A549 (cell line): ENCODE measurements at regions not wholly inside any gene's neighbourhood (a gene's known extent, or its start where the extent isn't known, plus 50 kb on each side); places are given as distances from the start of the nearest gene placed in this dataset.

Experiments
- ATAC-seq, 2 experiments: fragments of 200-7000 bp in 1 of 2; fragments of >200 bp in 1 of 2; cut with Nextera tagmentation in 1 of 2; cut with Tn5 transposase in 1 of 2; 3 replicates each; pipeline versions ENCODE4 v1.8.0 to v1.9.1; 2018 to 2020; ENCODE audit warnings: mild to moderate bottlenecking in 1 of 2, moderate library complexity in 1 of 2
- CTCF ChIA-PET: fragments of 300-600 bp; sonication (Branson Sonifier 250); formaldehyde crosslinking; extraction: SDS; loops from one replicate; lab custom pipeline; 2021; ENCODE audit warnings: antibody characterized with exemption, inconsistent platforms; lab: Yijun Ruan, JAX
- POLR2A ChIA-PET: fragments of 350-600 bp; formaldehyde crosslinking; extraction: SDS; loops from one replicate; lab custom pipeline; 2021; ENCODE audit warnings: antibody characterized with exemption, inconsistent platforms; lab: Yijun Ruan, JAX
- DNase-seq, 2 experiments: peaks; one replicate each; pipeline versions ENCODE4 v3.0.0 to v3.0.0-alpha.2; 2011 to 2016; ENCODE audit warnings: low read depth in 1 of 2, low spot score in 1 of 2
- FAIRE-seq: peaks from 2 replicates; lab custom pipeline; 2011; peaks lifted over from hg19 to GRCh38; lab: Jason Lieb, UNC
- H3K27ac ChIP-seq, 2 experiments: fragments of >200 bp; sonication (Bioruptor Twin); formaldehyde crosslinking; 3 replicates each; pipeline ENCODE4 v1.5.1; 2016 to 2017
- H3K4me1 ChIP-seq: fragments of >200 bp; sonication (Bioruptor Twin); formaldehyde crosslinking; 3 replicates; pipeline ENCODE4 v1.6.1; 2016
- H3K4me2 ChIP-seq: fragments of >200 bp; sonication (Bioruptor Twin); formaldehyde crosslinking; 3 replicates; pipeline ENCODE4 v1.6.1; 2016
- H3K4me3 ChIP-seq: fragments of >200 bp; sonication (Bioruptor Twin); formaldehyde crosslinking; 3 replicates; pipeline ENCODE4 v1.5.1; 2016
- H3K9me3 ChIP-seq: fragments of >200 bp; sonication (Bioruptor Twin); formaldehyde crosslinking; 3 replicates; pipeline ENCODE4 v1.6.1; 2016
- CBX8 ChIP-seq: fragments of 200-600 bp; sonication (generic); IDR thresholded peaks from 2 replicates; pipeline ENCODE4 v1.6.1; 2016
- EP300 ChIP-seq, 2 experiments: fragments of >200 bp; sonication (Bioruptor Twin); formaldehyde crosslinking; IDR thresholded peaks; 2 replicates in 1 of 2; 3 replicates in 1 of 2; pipeline ENCODE4 v1.6.1; 2016 to 2017
- FOXS1 ChIP-seq: fragments of 250-450 bp; sonication (Bioruptor Pico); IDR thresholded peaks from 2 replicates; pipeline ENCODE4 v1.5.0; 2020; ENCODE audit warnings: mild to moderate bottlenecking, moderate library complexity
- GATA3 ChIP-seq: IDR thresholded peaks from 2 replicates; pipeline ENCODE4 v1.6.1; 2012; ENCODE audit warnings: borderline replicate concordance
- JUN ChIP-seq, 2 experiments: fragments of >200 bp; sonication (Bioruptor Twin); formaldehyde crosslinking; IDR thresholded peaks; 2 replicates in 1 of 2; 3 replicates in 1 of 2; pipeline ENCODE4 v1.6.1; 2016 to 2017
- JUNB ChIP-seq: fragments of >200 bp; sonication (Bioruptor Twin); formaldehyde crosslinking; IDR thresholded peaks from 2 replicates; pipeline ENCODE4 v1.6.1; 2016
- KDM1A ChIP-seq: fragments of 200-600 bp; sonication (generic); IDR thresholded peaks from 2 replicates; pipeline ENCODE4 v1.6.1; 2016; ENCODE audit warnings: low read depth, mild to moderate bottlenecking
- NFE2L2 ChIP-seq: fragments of 150-350 bp; conservative IDR thresholded peaks from 2 replicates; pipeline ENCODE4 v1.6.1; 2014; ENCODE audit warnings: low read length
- NPAS2 ChIP-seq: fragments of 250-450 bp; sonication (Bioruptor Pico); IDR thresholded peaks from 2 replicates; pipeline ENCODE4 v1.8.0; 2022; ENCODE audit warnings: mild to moderate bottlenecking, moderate library complexity, borderline replicate concordance
- POLR2AphosphoS2 ChIP-seq: conservative IDR thresholded peaks from 2 replicates; pipeline ENCODE4 v1.6.1; 2012; ENCODE audit warnings: low read length, improper control_type of control experiment, inconsistent platforms
- RAD21 ChIP-seq, 2 experiments: fragments of >200 bp in 1 of 2; sonication (Bioruptor Twin) in 1 of 2; formaldehyde crosslinking in 1 of 2; IDR thresholded peaks in 1 of 2; conservative IDR thresholded peaks in 1 of 2; 2 replicates in 1 of 2; 3 replicates in 1 of 2; pipeline ENCODE4 v1.6.1; 2012 to 2018; ENCODE audit warnings: inconsistent platforms in 1 of 2
- RFX5 ChIP-seq: fragments of 450-650 bp; IDR thresholded peaks from 2 replicates; pipeline ENCODE4 v1.7.1; 2014; ENCODE audit warnings: antibody characterized with exemption, mild to moderate bottlenecking, moderate library complexity
- SMC3 ChIP-seq: fragments of >200 bp; sonication (Bioruptor Twin); formaldehyde crosslinking; IDR thresholded peaks from 3 replicates; pipeline ENCODE4 v1.6.1; 2018; ENCODE audit warnings: inconsistent platforms
- ZC3H11A ChIP-seq: fragments of 450-650 bp; IDR thresholded peaks from 2 replicates; pipeline ENCODE4 v1.6.1; 2014; ENCODE audit warnings: antibody characterized with exemption, mild to moderate bottlenecking
- ZNF302 ChIP-seq: fragments of 250-450 bp; sonication (Bioruptor Pico); IDR thresholded peaks from 2 replicates; pipeline ENCODE4 v1.9.0; 2021; ENCODE audit warnings: inconsistent platforms, mild to moderate bottlenecking, moderate library complexity
- WGBS: methylation state at CpG from one replicate; pipeline ENCODE4 v1.1.6; 2017; ENCODE audit errors: missing lambda C conversion rate; 5-methylcytosine and 5-hydroxymethylcytosine counted together
- TF ChIP-seq, protein P1 (sequence below): fragments of >200 bp; sonication (Bioruptor Twin); formaldehyde crosslinking; IDR thresholded peaks from 2 replicates; pipeline ENCODE4 v1.6.1; 2016
- TF ChIP-seq, protein P2 (sequence below): IDR thresholded peaks from 2 replicates; pipeline ENCODE4 v1.6.1; 2012; ENCODE audit warnings: low read depth, borderline replicate concordance
- TF ChIP-seq, protein P3 (sequence below): IDR thresholded peaks from 2 replicates; pipeline ENCODE4 v1.6.1; 2012

GRCh38 chr17:73944366-73944765 is 259.1 kb upstream of the RPL38 start:
- no peak for ATAC-seq
- 58% methylated on average over 5 of the region's 5 CpGs for WGBS
- no peaks in the 10 kb centered on the region for H3K9me3 ChIP-seq
- no peak overlapping the region for H3K27ac ChIP-seq
- POLR2A ChIA-PET, result no interaction called here
- FAIRE-seq, result no peak
- CTCF ChIA-PET, result interaction anchor here (1.1 to 1.2 kb wide), 2 partner anchors 8 to 15 kb away, joined by 3 read pairs; no protein-coding TSS in a partner anchor
- no peak overlapping the region for H3K4me2 ChIP-seq
- DNase-seq, result no peak
- H3K4me3 ChIP-seq, result no peak overlapping the region
- no peak for TF ChIP-seq FOXS1 (CRISPR knock-in tag)
- no peak for TF ChIP-seq NPAS2 (CRISPR knock-in tag)
- no peaks in the 10 kb centered on the region for H3K4me1 ChIP-seq

- ATAC-seq, result no peak
- H3K27ac ChIP-seq, result no peak overlapping the region
- FAIRE-seq, result no peak
- POLR2A ChIA-PET, result no interaction called here
- H3K9me3 ChIP-seq, result no peaks in the 10 kb centered on the region
- WGBS, result 72% methylated on average over 12 of the region's 13 CpGs
- DNase-seq, result no peak
- no peaks in the 10 kb centered on the region for H3K4me1 ChIP-seq
- CTCF ChIA-PET, result interaction anchor here (1.2 to 1.7 kb wide), 4 partner anchors 10 to 518 kb away, joined by 3 to 7 read pairs (median 3); no protein-coding TSS in a partner anchor
- no peak overlapping the region for H3K4me3 ChIP-seq
- TF ChIP-seq SMC3, result no peak
- no peak for TF ChIP-seq POLR2AphosphoS2
- no peak for TF ChIP-seq NPAS2 (CRISPR knock-in tag)
- no peak for TF ChIP-seq GATA3
- TF ChIP-seq ZC3H11A, result no peak
- TF ChIP-seq, protein P1, sequence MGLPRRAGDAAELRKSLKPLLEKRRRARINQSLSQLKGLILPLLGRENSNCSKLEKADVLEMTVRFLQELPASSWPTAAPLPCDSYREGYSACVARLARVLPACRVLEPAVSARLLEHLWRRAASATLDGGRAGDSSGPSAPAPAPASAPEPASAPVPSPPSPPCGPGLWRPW, result no peak
- TF ChIP-seq NFE2L2, result no peak
- TF ChIP-seq ZNF302, result no peak
- no peak for TF ChIP-seq JUN (IDR thresholded peaks at IDR 0.05)
- no peak for TF ChIP-seq EP300 (IDR thresholded peaks at IDR 0.05)
- TF ChIP-seq, protein P2, sequence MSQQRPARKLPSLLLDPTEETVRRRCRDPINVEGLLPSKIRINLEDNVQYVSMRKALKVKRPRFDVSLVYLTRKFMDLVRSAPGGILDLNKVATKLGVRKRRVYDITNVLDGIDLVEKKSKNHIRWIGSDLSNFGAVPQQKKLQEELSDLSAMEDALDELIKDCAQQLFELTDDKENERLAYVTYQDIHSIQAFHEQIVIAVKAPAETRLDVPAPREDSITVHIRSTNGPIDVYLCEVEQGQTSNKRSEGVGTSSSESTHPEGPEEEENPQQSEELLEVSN, result no peak
- H3K4me2 ChIP-seq, result no peak overlapping the region
Measured at GRCh38 chr17:73947281-73947965, 256.1 kb upstream of the RPL38 start.

- FAIRE-seq, result no peak
- H3K27ac ChIP-seq, result no peak overlapping the region
- no peaks in the 10 kb centered on the region for H3K9me3 ChIP-seq
- TF ChIP-seq, protein P1, result no peak
- TF ChIP-seq KDM1A, result no peak
- DNase-seq, result no peak
- POLR2A ChIA-PET, result no interaction called here
- no peak for ATAC-seq
- no peak overlapping the region for H3K4me2 ChIP-seq
- no peak overlapping the region for H3K4me3 ChIP-seq
- WGBS, result 74% methylated on average over 4 of the region's 4 CpGs
- no peaks in the 10 kb centered on the region for H3K4me1 ChIP-seq
- CTCF ChIA-PET, result interaction anchor here (1.2 to 1.7 kb wide), 4 partner anchors 11 to 519 kb away, joined by 3 to 7 read pairs (median 3); no protein-coding TSS in a partner anchor
Measured at GRCh38 chr17:73947966-73948355, 255.5 kb upstream of the RPL38 start.

DNA sequence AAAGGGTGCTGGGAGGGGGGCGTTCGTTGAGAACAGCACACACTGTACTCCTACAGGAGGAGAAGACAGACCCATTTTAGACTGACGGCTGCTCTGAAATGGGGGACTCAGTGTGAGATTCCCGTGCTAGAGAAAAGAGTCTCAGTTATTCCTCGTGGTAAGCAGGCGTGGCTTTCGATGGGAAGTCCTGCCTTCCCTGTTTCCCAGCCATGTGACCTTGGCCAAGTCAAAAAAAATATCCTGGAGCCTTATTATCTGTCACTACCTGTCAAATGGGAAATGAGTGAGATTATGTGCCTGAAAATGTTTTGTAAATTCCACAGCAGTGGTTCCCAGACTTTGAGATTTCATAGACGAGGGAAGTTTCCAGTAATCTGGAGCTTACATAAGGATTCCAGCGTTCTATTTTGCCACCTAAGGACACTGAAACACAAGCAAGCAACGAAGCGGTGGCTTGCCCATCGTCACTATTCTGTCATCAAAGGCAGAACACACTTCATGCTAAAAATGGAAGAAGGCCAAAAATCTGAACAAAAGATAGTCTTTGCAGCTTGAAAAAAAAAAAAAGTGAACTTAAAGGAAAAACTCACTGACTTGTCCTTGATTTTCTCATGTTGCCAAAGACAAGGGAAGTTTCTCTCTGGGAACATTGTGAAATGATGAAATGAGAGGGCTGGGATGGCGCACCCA is 253.4 kb upstream of the RPL38 start:
- Histone ChIP-seq H3K4me3 (no peak overlapping the region), H3K4me1 (no peaks in the 10 kb centered on the region), H3K4me2 (no peak overlapping the region), H3K9me3 (no peaks in the 10 kb centered on the region), H3K27ac (no peak overlapping the region)
- ATAC-seq (no peak), DNase-seq (no peak), FAIRE-seq (no peak)
- CTCF ChIA-PET, result interaction anchor here (0.6 to 1.8 kb wide), 8 partner anchors 14 to 309 kb away, joined by 3 to 5 read pairs (median 4); no protein-coding TSS in a partner anchor
- 81% methylated on average over 13 of the region's 13 CpGs for WGBS
- TF ChIP-seq RFX5, result no peak
- TF ChIP-seq RAD21 (conservative IDR thresholded peaks at IDR 0.05 in 1 of 2, IDR thresholded peaks at IDR 0.05 in 1 of 2), result no peak
- TF ChIP-seq, protein P3, sequence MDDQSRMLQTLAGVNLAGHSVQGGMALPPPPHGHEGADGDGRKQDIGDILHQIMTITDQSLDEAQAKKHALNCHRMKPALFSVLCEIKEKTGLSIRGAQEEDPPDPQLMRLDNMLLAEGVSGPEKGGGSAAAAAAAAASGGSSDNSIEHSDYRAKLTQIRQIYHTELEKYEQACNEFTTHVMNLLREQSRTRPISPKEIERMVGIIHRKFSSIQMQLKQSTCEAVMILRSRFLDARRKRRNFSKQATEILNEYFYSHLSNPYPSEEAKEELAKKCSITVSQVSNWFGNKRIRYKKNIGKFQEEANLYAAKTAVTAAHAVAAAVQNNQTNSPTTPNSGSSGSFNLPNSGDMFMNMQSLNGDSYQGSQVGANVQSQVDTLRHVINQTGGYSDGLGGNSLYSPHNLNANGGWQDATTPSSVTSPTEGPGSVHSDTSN, result no peak
- TF ChIP-seq KDM1A, result no peak
- no peak for TF ChIP-seq SMC3
- TF ChIP-seq JUNB, result no peak
- no peak for TF ChIP-seq CBX8
- POLR2A ChIA-PET, result no interaction called here
